Prostate gland (tissue), 2 donors: ENCODE measurements at regions not wholly inside any gene's neighbourhood (a gene's known extent, or its start where the extent isn't known, plus 50 kb on each side); places are given as distances from the start of the nearest gene placed in this dataset.
"Not testable (repeated sequence)": the region's sequence is repeated elsewhere in the genome, so short reads cannot be mapped to it uniquely, and the experiment has no call there.

ENCODE experiments used
- DNase-seq: peaks from one replicate; pipeline ENCODE4 v3.0.0-alpha.2; 2019; ENCODE audit warnings: low spot score
- H3K27ac ChIP-seq, 2 donors: fragments of 200-600 bp; sonication (generic); 2 replicates each; pipeline ENCODE4 v1.5.1; 2017 to 2019
- H3K27me3 ChIP-seq: fragments of 200-600 bp; sonication (generic); replicated peaks from 2 replicates; pipeline ENCODE4 v1.5.1; 2019; ENCODE audit not compliant: insufficient read depth
- H3K36me3 ChIP-seq, 2 donors: fragments of 200-600 bp; sonication (generic); 1 replicate in 1 of 2; 2 replicates in 1 of 2; pipeline versions ENCODE4 v1.5.1 to v1.8.1; 2017 to 2019
- H3K4me1 ChIP-seq: fragments of 200-600 bp; sonication (generic); replicated peaks from 2 replicates; pipeline ENCODE4 v1.5.1; 2019
- H3K4me3 ChIP-seq, 2 donors: fragments of 200-600 bp; sonication (generic); 2 replicates each; pipeline ENCODE4 v1.5.1; 2017 to 2019
- H3K9me3 ChIP-seq: fragments of 200-600 bp; sonication (generic); 2 replicates; pipeline ENCODE4 v1.5.1; 2017
- POLR2A ChIP-seq: fragments of 450-650 bp; IDR thresholded peaks from one replicate; pipeline ENCODE4 v1.6.1; 2016; ENCODE audit warnings: antibody characterized with exemption, mild to moderate bottlenecking
- POLR2AphosphoS5 ChIP-seq: sonication (generic); formaldehyde crosslinking; IDR thresholded peaks from one replicate; pipeline ENCODE4 v1.6.1; 2017; ENCODE audit warnings: antibody characterized with exemption
- WGBS: methylation state at CpG from one replicate; pipeline ENCODE4 v1.1.5; 2018; 5-methylcytosine and 5-hydroxymethylcytosine counted together
- intact Hi-C: fragments of 100-400 bp; cut with DNase I; formaldehyde crosslinking; loops from one replicate; pipeline ENCODE4 v1.14.2; 2022
- TF ChIP-seq, protein P1 (sequence below), 4 experiments: fragments of 200-600 bp in 2 of 4; fragments of 450-650 bp in 2 of 4; sonication (generic) in 2 of 4; IDR thresholded peaks; 1 replicate in 3 of 4; 2 replicates in 1 of 4; pipeline ENCODE4 v1.5.1; 2016 to 2019; ENCODE audit warnings: antibody characterized with exemption in 4 of 4, mild to moderate bottlenecking in 2 of 4, moderate library complexity in 2 of 4

- 35% methylated on average over 27 of the region's 45 CpGs for WGBS
- Histone ChIP-seq H3K27me3 (no peaks in the 10 kb centered on the region), H3K36me3 (no peaks in the 10 kb centered on the region), H3K4me1 (no peaks in the 10 kb centered on the region), H3K4me3 (no peak overlapping the region), H3K27ac (no peak overlapping the region), H3K9me3 (no peaks in the 10 kb centered on the region)
- intact Hi-C loops, result no loop called here
- no peak for DNase-seq
- no peak for TF ChIP-seq POLR2A
- TF ChIP-seq POLR2AphosphoS5, result no peak
- TF ChIP-seq, protein P1, sequence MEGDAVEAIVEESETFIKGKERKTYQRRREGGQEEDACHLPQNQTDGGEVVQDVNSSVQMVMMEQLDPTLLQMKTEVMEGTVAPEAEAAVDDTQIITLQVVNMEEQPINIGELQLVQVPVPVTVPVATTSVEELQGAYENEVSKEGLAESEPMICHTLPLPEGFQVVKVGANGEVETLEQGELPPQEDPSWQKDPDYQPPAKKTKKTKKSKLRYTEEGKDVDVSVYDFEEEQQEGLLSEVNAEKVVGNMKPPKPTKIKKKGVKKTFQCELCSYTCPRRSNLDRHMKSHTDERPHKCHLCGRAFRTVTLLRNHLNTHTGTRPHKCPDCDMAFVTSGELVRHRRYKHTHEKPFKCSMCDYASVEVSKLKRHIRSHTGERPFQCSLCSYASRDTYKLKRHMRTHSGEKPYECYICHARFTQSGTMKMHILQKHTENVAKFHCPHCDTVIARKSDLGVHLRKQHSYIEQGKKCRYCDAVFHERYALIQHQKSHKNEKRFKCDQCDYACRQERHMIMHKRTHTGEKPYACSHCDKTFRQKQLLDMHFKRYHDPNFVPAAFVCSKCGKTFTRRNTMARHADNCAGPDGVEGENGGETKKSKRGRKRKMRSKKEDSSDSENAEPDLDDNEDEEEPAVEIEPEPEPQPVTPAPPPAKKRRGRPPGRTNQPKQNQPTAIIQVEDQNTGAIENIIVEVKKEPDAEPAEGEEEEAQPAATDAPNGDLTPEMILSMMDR (IDR thresholded peaks at IDR 0.05), result no peak
These were observed 944.4 kb upstream of the ZNF722 start for GRCh38 chr7:63054191-63054661.

DNA sequence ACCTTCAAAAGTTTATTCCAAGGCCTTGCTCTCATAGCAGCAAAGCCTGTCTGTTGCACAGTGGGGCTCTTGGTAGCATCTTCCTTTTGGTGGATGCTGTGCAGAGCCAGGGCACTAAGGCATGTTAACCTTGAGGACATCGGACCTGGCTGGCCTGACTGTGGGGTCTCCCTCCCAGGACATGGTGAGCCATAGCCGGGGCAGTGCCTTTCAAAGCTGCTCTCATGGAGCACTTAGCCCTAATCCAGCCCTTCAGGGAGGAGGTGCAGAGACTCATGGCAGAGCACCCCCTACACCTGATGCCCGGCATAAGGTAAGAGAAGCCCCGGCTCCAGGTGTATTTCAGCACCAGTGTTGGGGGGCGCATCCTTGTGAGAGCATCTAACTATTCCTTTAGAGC lies 941.4 kb upstream of the ZNF722 start:
- intact Hi-C loops, result no loop called here
- Histone ChIP-seq H3K4me3 (no peak overlapping the region), H3K9me3 (no peaks in the 10 kb centered on the region), H3K27me3 (no peaks in the 10 kb centered on the region), H3K36me3 (no peaks in the 10 kb centered on the region), H3K27ac (no peak overlapping the region), H3K4me1 (no peaks in the 10 kb centered on the region)
- no peak for DNase-seq
- TF ChIP-seq, protein P1 (IDR thresholded peaks at IDR 0.05), result no peak
- no peak for TF ChIP-seq POLR2AphosphoS5
- no peak for TF ChIP-seq POLR2A
- WGBS, result 98% methylated on average over 5 of the region's 5 CpGs

DNA sequence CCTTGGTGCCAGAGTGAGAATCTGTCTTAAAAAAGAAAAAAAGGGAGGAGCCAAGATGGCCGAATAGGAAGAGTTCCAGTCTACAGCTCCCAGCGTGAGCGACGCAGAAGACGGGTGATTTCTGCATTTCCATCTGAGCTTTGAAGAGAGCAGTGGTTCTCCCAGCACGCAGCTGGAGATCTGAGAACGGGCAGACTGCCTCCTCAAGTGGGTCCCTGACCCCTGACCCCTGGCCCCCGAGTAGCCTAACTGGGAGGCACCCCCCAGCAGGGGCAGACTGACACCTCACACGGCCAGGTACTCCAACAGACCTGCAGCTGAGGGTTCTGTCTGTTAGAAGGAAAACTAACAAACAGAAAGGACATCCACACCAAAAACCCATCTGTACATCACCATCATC lies 937.9 kb upstream of the ZNF722 start:
- H3K4me3 ChIP-seq, H3K36me3 ChIP-seq, H3K27ac ChIP-seq, H3K27me3 ChIP-seq, DNase-seq, intact Hi-C loops, H3K9me3 ChIP-seq, H3K4me1 ChIP-seq: not testable (repeated sequence)
- WGBS, result 71% methylated on average over 9 of the region's 9 CpGs

DNA sequence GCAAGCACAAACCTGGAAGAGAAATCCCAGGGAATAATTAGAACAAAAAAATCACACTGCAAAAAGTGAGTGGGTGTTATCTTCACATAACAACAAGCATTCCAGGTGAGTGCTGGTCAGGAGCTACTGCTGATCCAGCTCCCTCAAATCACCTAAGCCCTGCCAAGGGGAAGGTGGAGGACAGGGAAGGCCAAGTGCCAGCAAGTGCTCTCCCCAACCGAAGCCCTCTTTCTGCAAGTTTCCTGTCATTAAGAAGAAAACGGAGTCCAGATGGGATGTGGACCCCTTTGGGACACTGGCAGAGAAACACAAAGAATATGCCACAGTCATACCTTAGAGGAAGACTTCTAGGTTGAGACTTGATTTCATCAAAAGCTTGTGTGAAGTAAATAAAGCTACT lies 933.0 kb upstream of the ZNF722 start:
- no peaks in the 10 kb centered on the region for H3K36me3 ChIP-seq
- 75% methylated on average over 2 of the region's 2 CpGs for WGBS
- no peaks in the 10 kb centered on the region for H3K9me3 ChIP-seq
- no peaks in the 10 kb centered on the region for H3K27me3 ChIP-seq
- no peaks in the 10 kb centered on the region for H3K4me1 ChIP-seq
- no peak overlapping the region for H3K4me3 ChIP-seq
- TF ChIP-seq POLR2A (no peak), POLR2AphosphoS5 (no peak)
- TF ChIP-seq, protein P1 (IDR thresholded peaks at IDR 0.05), result no peak
- no peak for DNase-seq
- no peak overlapping the region for H3K27ac ChIP-seq
- intact Hi-C loops, result no loop called here

DNA sequence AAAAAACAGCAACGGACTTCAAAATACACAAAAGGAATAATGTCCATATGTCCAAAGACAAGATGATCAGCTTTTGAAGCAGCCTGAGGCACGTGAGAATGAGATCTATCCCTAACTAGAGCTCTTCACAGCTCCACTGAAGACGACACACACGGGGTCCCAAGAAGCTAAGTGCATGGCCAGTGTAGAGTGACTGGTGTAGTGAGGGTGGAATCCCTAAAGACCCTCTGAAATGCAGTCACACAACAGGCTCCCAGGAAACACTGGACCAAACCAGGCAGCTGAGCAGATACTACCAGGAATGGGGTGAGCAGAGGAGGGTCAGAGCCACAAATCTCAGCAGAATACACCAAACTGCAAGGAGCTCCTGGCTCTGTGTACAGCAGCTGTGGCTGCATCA lies 932.4 kb upstream of the ZNF722 start:
- H3K27me3 ChIP-seq, H3K9me3 ChIP-seq, H3K4me1 ChIP-seq, H3K36me3 ChIP-seq, DNase-seq, intact Hi-C loops, H3K27ac ChIP-seq, H3K4me3 ChIP-seq: not testable (repeated sequence)
- WGBS, result 57% methylated on average over 4 of the region's 4 CpGs

- H3K4me1 ChIP-seq, result no peaks in the 10 kb centered on the region
- TF ChIP-seq POLR2A, result no peak
- no peak for TF ChIP-seq POLR2AphosphoS5
- TF ChIP-seq, protein P1 (IDR thresholded peaks at IDR 0.05), result no peak
- H3K9me3 ChIP-seq, result no peaks in the 10 kb centered on the region
- no peaks in the 10 kb centered on the region for H3K27me3 ChIP-seq
- intact Hi-C loops, result no loop called here
- 38% methylated on average over 42 of the region's 42 CpGs for whole genome bisulfite sequencing
- DNase-seq, result no peak
- H3K4me3 ChIP-seq, result no peak overlapping the region
- no peak overlapping the region for H3K27ac ChIP-seq
- H3K36me3 ChIP-seq, result no peaks in the 10 kb centered on the region
These were observed 930.6 kb upstream of the ZNF722 start for GRCh38 chr7:63067897-63068585.
